DMS 273 (cell line): ENCODE measurements at regions not wholly inside any gene's neighbourhood (a gene's known extent, or its start where the extent isn't known, plus 50 kb on each side); places are given as distances from the start of the nearest gene placed in this dataset.

Experiments
- DNase-seq: peaks from one replicate; lab custom pipeline; 2025; ENCODE audit not compliant: unreplicated experiment; lab: John Stamatoyannopoulos, UW

DNA sequence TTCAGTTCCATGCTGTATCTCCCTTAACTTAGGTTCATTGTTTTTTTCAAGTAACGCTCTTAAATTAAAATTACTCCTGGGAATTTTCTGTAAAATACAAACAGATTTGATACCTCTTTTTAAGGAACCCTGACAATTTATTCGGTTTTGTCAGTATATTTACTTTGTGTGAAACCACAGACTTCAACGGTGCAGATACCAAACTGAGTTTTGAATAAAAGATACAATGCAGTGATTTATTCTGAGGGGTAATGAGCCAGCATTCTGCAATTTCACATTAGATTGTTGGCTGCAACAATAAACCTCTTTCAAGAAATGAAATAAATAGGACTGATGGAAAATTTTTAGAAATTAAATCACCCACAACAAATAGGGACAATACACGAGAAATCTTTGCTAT lies 308.6 kb upstream of the EDIL3 start:
- DNase-seq: no peak

DNA sequence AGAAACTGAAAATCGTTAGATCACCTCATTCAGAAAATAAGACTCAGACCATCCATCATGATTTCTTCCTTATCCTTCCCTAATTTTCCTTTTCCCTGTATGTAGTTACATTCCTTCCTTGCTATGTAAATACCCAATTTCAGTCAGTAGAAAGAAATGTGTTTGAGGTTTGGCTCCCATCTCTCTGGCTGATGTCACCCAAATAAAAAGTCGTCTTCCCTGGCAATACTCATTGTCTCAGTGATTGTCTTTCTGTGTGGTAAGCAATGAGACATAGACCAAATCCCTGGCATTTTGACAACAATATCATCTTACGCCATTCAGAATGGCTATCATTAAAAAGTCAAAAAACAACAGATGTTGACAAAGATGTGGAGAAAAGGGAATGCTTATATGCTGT lies 303.9 kb upstream of the EDIL3 start:
- peak; percentile 63 for DNase-seq

DNA sequence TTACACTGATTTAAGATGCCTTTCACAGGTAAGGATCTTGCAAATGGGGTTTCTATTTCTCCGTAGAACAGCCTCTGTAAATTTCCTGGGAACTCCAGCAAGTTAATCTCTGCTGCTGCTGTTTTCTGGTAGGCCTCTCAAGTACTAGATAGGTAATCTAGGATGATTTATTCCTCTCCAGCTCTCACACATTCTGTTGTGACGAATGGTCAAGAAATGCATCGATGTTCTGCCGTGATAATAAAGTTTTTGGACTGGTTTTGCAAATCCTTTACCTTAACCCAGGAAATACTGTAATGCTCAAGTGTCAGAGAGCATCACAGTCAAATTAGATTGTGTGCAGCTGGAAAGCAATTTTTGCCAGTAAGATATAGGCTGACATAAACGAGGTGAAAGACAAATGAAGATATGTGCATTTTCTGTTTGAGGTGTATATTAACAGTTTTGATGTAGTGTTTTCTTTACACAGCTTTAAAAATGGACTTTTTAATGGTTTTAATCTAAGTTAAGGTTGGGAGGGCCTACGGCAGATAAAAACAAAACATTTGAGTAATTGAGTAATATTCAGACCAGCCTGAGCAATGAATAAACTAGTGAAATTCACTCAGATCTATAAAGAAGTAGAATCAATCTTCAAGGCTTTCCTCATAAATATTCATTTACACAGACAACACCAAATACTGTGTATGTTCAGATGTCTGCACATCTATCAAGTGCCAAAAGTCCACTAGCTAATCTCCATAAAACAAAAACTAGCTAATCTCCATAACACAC lies 300.6 kb upstream of the EDIL3 start:
- DNase-seq: no peak

DNA sequence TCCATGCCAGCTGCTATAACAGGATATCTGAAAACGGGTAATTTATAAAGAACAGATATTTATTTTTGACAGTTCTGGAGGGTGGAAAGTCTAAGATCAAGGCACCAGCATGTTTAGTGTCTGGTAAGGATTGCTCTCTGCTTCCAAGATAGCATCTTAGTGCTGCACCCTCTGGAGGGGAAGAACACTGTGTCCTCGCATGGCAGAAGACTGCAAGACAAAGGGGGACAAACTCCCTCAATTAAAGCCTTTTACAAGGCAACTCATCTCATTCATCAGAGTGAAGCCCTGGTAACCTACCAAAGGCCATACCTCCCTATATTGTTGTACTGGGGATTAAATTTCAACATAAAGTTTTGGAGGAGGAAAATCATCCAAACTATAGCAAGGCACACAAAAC lies 298.9 kb upstream of the EDIL3 start:
- no peak for DNase-seq

DNA sequence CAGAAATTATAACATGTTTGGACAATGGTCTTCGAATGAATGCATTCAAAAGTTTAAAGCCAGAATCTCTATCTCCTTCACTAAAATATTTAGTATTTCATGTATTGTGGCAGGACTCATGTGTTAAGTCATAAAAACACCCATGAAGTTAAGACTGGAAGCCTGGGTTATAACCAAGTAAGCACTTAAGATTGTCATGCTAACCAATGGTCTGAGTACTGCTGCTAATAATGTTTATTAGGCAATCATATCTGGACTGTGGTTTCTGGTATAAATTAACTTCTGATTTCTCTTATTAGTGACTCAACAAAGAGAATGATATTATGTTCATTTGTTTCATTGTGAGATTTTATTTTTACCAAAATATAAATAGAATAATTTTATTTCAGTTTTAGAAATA lies 297.9 kb upstream of the EDIL3 start:
- DNase-seq: no peak

DNA sequence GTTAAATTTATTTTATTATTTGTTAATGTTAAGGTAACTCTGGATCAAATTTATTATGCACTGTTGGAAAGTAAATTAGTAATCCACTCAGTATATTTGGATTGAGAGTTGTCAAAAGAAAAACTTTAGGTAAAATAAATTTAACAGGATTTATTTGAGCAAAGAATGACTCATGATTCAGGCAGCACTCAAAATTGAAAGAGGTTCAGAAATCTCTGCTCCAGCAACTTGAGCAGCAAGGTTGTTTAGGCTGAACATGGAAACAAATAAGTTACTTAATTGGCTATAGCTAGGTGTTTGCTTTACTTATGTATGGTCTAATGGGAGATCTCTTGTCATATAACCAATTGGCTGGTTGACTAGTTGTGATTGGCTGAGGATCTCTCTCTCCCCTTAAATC lies 296.2 kb upstream of the EDIL3 start:
- DNase-seq: no peak

DNA sequence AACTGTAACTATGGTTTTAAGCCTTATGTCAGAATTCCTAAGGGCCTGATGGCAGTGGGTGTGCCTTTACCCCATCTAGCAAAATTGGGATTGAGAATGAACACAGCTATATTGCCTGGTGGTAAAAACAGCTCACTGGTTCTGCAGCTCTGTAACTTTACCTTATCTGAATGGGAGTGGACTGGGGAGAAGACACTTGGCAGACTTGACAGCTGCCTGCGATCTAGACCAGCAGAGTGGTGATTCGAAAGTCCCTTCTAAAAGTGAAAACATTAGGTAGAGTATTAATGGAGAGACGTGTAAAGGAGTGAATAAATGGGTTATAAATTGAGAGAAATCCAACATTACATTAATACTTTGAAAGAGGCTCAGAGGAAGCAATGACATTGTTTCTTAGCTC lies 289.1 kb upstream of the EDIL3 start:
- no peak for DNase-seq

DNA sequence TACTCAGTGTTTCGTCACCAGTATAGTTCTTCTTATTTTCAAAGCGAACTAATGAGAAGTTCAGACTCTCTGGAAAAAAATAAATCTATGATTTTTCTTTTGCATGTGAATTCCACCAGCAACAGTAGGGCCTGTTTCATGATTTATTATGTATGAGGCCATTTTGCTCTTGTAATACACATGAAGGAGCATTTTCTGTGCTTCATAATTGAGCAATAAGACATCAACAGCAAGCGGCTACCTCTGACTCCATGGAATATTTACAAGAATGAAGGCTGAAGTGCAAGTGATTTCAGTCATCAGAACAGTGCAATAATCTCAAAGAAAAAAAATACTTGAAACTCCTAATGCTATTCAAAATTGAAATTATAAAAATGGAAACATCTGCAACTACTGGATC lies 282.9 kb upstream of the EDIL3 start:
- DNase-seq: no peak

DNA sequence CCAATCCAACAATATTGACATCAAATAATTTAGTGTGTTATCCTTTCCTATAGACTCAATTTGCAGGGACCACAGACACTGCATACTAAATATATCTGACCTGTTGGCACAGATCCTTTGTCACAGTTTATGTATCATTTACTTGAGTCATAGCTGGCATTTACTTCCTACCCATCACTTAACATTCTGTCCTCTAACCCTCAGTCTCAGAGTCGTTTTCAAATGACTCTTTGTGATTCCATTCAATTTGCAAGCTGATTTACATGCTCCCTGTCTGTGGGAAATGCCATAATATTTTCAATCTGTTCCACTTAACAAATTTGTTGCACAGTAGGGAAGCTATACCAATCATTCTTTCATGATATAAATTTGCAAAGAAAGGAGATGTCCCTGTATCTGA lies 265.7 kb upstream of the EDIL3 start:
- DNase-seq: no peak

DNA sequence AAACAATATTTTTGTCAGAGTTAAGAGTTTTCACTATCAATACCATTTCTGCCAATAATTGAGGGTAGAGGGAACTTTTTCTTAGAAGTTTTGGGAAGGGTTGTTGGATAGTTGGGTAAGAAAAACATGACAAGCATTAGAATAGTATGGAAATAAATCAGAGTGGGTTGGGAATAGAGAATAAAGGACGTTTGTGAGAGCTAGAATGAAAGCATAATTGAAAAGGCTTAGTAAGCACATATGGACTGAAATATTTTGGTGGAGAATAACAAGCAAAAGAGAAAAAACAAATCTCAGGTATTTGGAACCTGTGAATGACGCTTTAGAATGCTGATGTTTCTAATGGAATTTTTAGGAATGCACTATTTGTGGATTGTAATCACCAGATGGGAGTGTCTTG lies 262.9 kb upstream of the EDIL3 start:
- no peak for DNase-seq

DNA sequence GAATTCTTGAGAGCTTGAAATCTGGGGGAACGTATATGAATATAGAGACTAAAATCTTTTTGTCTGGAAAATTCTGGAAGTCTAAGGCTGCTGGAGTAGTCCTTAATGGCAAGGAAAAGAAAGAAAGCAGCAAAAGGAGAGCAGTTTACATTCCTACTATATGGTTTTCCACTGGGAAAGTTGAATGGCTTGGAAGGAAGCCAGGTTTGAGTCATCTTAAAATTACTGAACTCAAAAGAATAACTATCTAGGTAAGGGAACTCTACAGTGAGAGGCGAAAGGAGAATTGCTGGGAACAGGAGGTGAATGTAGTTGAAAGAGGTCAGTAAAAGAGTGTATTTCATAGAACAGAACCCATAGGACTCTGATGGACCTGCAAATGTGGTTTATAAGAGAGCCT lies 258.1 kb upstream of the EDIL3 start:
- DNase-seq: peak; percentile 10

DNA sequence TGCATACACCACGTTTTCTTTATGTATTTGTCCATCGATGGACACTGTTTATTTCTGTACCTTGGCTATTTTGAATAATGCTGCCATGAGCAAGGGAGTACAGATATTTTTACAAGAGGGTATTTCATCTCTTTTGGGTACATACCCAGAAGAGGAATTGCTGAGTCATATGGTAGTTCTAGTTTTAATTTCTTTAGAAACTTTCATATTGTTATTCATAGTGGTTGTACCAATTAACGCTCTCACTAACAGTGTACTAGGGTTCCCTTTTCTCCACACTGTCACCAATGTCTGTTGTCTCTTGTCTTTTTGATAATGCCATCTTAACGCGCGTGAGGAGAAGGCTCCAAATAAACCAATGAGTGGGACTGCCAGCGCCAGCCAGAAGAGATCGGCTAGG lies 257.6 kb upstream of the EDIL3 start:
- no peak for DNase-seq

DNA sequence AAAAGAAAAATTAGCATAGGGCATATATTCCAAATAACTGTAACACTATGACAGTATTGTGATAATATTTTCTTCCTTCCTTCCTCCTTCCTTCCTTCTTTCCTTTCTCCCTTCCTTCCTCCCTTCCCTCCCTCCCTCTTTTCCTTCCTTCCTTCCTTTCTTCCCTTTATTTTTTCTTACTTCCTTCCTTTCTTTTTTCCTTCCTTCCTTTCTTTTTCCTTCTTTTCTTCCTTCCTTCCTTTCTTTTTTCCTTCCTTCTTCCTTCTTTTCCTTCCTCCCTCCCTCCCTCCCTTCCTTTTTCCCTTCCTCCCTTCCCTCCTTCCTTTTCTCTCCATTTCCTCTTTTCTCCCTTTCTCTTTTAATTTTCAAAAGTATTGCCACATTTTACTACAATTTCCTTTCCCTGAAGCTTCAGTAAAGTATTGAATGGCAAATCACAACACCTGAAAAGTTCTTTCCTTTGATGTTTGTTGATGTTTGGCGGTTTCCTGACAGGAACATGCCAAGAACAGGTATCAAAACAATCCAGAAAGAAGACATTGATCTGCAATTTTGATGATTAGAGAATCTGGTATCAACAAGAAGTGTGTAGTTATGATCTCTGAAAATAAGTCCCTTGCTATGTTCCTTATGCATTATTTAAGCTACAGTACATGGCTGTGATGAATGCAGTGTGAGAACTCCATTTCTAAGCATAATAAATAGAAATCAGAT lies 253.1 kb upstream of the EDIL3 start:
- DNase-seq: no peak

DNA sequence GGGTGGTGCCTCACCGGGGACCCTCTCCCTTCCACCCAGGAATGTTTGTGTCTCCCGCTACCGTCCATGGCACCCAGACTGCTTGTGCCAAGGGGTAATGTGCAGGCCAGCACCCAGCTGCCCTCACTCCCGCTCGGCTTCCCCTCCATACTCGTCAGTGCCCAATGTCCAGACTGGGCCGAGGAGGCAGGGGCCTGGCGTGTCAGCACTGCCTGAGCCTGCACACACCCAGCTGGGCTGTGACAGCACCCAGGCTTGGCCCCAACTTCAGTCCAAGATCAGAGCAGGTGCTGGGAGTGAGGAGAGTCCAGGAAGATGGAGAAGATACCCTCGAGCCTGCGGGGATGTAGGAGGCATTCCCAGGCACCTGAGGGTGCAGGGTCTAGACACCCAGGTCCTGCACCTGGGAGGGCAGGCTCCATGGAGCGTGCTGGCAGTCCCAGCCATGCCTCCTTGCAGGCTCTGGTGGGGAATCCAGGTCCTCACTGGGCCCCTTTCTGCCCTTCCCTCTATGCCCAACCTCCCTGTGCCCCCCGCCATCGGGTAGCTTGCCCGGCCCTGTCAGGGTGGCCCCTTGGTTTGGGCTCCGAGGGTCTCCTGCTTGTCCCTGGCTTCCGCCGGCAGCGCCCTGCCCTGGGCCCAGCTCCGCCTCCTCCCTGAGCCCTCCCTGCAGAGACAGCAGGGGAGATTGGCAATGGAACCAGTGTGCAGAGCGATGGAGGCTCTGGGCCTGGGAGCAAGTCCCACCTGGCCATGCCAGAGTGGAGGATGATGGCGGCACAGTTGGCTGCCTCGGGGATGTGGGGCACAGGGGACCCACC lies 250.8 kb upstream of the EDIL3 start:
- DNase-seq: no peak

DNA sequence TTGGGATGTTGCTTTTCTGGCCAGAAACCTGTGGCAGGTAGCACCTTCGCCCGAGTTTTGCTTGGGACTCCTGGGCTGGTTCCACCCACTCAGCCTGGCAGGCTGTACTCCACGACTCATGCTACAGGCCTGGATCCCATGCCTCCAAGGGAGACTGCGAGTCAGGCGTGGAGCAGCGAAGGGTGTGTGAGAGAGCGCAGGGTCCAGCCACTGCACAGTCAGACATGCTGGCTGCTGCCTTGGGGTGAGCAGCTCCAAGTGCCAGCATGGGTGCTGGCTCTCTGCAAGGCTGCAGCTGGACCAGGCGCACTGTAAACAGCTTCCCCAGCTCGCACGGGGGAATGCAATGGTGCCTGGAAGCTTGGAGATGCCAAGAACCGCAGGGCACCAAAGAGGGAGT lies 249.6 kb upstream of the EDIL3 start:
- no peak for DNase-seq

DNA sequence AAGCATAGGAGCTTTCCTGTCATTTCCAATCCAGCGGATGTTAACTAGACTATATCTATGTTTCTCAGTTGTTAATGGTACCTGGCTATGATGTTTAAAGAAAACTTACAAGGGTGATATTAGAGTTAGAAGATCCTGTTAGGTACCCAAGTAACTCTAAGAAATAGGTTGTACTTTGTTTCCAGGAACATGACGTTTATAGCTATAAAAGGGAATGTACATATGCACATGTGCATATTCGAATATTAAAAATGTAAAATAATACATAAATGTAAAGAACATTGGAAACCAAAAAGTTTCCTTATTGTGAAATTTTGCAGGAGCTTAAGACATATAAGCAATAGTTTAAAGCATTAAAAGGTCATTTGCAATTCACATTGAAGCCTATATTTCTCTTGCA lies 247.7 kb upstream of the EDIL3 start:
- DNase-seq: no peak

DNA sequence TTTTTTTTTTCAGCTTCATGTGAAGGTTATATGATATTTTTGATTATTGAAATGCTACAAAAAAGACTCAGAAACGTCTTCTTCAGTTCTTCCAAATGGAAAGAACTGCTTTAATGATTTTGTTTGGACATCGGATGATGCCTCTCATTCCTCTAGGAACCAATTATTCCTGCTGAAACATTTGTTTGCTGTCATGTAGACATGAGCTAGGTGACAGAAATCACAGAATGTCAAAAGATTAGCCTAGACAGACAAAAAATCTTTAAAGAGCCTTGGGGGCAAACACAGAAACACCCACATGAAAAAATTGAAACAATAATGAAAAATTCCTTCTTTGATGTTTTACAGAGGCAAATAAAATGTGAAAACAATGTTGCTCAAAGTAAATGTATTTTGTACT lies 244.2 kb upstream of the EDIL3 start:
- DNase-seq: no peak

DNA sequence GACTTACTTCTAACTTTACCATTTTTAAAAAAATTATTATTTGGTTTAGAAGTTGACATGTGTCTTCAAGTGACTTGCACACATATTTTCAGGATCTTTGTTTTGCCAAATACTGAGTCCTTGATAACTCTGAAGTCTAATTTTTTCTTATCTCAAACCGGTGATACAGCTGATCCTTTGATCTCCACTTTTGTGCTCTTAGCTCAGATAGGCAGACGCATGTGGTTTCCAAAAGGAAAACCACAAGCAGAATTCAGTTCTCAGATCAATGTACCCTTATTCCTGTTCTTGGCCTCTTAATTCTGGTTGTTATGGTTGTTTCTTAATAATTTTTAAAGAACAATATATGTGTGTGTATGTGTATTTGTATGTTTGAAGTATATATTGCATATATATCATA lies 238.3 kb upstream of the EDIL3 start:
- DNase-seq: no peak

DNA sequence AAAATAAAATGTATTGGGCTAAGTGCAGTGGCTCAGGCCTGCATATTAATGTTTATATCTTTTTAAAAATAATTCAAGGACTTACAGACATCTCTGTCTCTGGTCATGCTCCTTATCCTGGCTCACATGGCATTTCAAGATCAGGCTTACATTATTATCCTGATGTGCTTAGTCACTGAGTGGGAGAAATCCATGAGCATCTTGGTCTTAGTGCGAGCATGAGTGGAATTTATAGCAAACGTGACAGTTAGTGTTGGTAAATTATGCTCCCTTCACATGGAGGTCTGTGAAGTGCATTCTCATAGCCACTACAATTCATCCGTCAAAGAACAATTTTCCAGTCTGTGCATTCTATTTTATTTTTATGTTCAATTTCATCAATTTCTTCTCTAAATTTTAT lies 237.8 kb upstream of the EDIL3 start:
- no peak for DNase-seq

DNA sequence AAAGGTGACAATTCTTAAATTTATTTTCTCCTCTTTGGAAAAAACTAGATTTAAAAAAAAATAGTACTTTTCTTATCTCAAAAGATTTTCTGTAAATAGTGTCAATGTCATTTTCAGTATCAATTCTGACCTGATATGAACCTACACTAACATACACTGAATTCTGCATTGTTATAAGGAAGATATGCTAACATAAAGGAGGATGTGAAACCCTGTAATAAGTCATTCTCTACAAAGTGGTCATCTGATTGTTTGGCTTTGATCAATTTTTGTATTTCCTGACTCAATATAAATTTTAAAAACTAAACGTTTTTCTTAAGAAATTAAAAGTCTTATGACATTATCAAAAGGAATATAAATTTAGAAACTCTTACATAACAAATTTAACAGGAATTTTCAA lies 233.6 kb upstream of the EDIL3 start:
- DNase-seq: no peak

DNA sequence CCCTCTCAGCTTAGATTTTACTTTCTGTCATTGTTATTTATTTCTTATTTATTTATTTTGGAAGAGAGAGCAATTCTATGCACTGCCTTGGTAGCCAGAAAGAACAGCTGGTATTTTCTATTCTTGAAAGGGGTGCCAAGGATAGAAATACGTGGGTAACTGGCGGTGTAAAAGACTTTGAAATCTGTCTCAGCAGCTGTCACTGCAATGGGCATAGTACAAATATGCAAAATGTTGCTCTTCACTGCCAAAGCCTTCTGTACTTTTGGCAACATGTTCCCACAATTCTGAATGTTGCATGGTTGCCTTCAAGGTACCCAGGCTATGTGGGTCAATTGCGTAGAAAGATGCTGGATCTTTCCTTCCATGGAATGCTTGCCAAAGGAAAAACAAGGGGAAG lies 230.2 kb upstream of the EDIL3 start:
- peak; percentile 96 for DNase-seq

DNA sequence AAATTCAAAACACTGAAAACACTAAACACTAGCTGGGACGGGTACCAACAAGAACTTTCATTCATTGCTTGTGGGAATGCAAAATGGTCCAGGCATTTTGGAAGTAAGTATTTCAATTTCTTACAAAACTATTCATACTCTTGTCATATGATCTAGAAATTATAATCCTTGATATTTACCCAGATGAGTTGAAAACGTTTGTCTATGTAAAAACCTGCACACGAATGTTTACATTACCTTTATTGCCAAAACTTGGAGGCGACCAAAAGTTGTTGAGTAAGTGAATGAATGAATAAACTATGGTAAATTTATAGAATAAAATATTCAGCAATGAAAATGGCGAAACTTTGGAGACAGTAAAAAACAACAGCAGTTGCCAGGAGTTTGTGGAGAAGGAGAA lies 222.1 kb upstream of the EDIL3 start:
- no peak for DNase-seq
